ENCODE measurements at regions not wholly inside any gene's neighbourhood (a gene's known extent, or its start where the extent isn't known, plus 50 kb on each side); places are given as distances from the start of the nearest gene placed in this dataset.

- TF ChIP-seq CTCF (IDR thresholded peaks at IDR 0.05 in 2 of 3, conservative IDR thresholded peaks at IDR 0.05 in 1 of 3; ENCODE audit: borderline replicate concordance in 1 of 3, insufficient read depth in 1 of 3, low read depth in 2 of 3, low read length in 2 of 3) (no peak), ZNF274 (IDR thresholded peaks at IDR 0.05; ENCODE audit: low read depth, low read length) (no peak)
These were observed 80.9 kb upstream of the SNX2 start (continued) for GRCh38 chr5:122693963-122694362.

DNA sequence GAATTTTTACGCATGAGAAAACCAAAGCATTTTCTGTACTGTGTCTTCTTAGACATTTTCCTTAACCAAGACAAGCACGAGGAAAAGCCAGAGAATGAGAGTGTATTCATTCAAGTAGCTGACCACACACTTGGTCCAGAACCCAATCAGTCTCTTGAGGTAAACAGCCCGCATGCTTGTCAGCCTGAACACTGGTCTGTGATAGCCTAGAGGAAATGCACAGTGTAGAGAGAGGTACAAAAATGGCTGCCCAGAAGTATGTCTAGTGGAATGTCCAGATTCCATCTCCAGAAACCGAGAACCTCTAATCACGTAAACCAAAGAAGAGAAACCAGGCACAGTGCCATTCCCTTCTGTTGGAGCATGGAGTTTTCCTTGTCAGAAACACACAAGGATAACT, 80.0 kb upstream of the SNX2 start:
- Histone ChIP-seq H3K4me3 (replicated peaks in 1 of 2; ENCODE audit: low read depth in 1 of 2, low read length in 2 of 2) (no peak overlapping the region), H3K79me2 (ENCODE audit: insufficient read depth, low read length) (no peaks in the 10 kb centered on the region), H3K4me2 (ENCODE audit: low read length) (no peak overlapping the region), H2AFZ (ENCODE audit: low read depth, low read length, poor library complexity, severe bottlenecking) (no peak overlapping the region), H4K20me1 (ENCODE audit: insufficient read depth) (no peaks in the 10 kb centered on the region), H3K4me1 (ENCODE audit: control insufficient read depth in 1 of 2, insufficient read depth in 2 of 2, low read length in 2 of 2) (no peaks in the 10 kb centered on the region), H3K27ac (ENCODE audit: low read depth, low read length) (no peak overlapping the region), H3K9ac (ENCODE audit: low read length) (no peak overlapping the region), H3K36me3 (ENCODE audit: control insufficient read depth in 1 of 2, insufficient read depth in 2 of 2, low read length in 2 of 2) (no peaks in the 10 kb centered on the region), H3K9me3 (ENCODE audit: control insufficient read depth in 1 of 2, insufficient read depth in 1 of 2, low read depth in 1 of 2, low read length in 2 of 2) (no peaks in the 10 kb centered on the region), H3K27me3 (ENCODE audit: insufficient read depth, low read length) (no peaks in the 10 kb centered on the region), H3K9me2 (ENCODE audit: insufficient read depth) (no peaks in the 10 kb centered on the region)
- intact Hi-C loops (cut with micrococcal nuclease): no loop called here
- ChIA-PET POLR2A (no interaction called here), CTCF (interaction anchor here (1.4 kb wide), 1 partner anchor 9 kb away, joined by 10 read pairs; no protein-coding TSS in a partner anchor), RAD21 (ENCODE audit: low non-redundant PET in 1 of 2, low total read pairs in 2 of 2, uncharacterized antibody in 2 of 2, unreplicated experiment in 2 of 2) (no interaction called here)
- ATAC-seq: no peak
- TF ChIP-seq SRF (IDR thresholded peaks at IDR 0.05; ENCODE audit: low read depth) (no peak), JUND (IDR thresholded peaks at IDR 0.05) (no peak), ZNF274 (IDR thresholded peaks at IDR 0.05; ENCODE audit: low read depth, low read length) (no peak), TCF7L2 (IDR thresholded peaks at IDR 0.05; ENCODE audit: borderline replicate concordance, extremely low read depth, insufficient read depth, insufficient read length) (no peak), CBX3 (IDR thresholded peaks at IDR 0.05; ENCODE audit: low read depth) (no peak), REST (IDR thresholded peaks at IDR 0.05; ENCODE audit: low read depth) (no peak), FOSL1 (IDR thresholded peaks at IDR 0.05; ENCODE audit: low read depth) (no peak), EZH2phosphoT487 (IDR thresholded peaks at IDR 0.05; ENCODE audit: borderline replicate concordance) (no peak), SIN3A (IDR thresholded peaks at IDR 0.05; ENCODE audit: low read depth) (no peak), POLR2AphosphoS5 (IDR thresholded peaks at IDR 0.05; ENCODE audit: low read depth, low read length) (no peak), EZH2 (IDR thresholded peaks at IDR 0.05) (no peak), CEBPB (IDR thresholded peaks at IDR 0.05; ENCODE audit: low read depth) (no peak), MAX (IDR thresholded peaks at IDR 0.05) (no peak), EGR1 (IDR thresholded peaks at IDR 0.05; ENCODE audit: low read depth) (no peak), YY1 (IDR thresholded peaks at IDR 0.05; ENCODE audit: extremely low read depth, insufficient replicate concordance, low read depth, low read length) (no peak), RAD21 (IDR thresholded peaks at IDR 0.05; ENCODE audit: low read depth) (no peak), POLR2A (IDR thresholded peaks at IDR 0.05; ENCODE audit: borderline replicate concordance, extremely low read depth, insufficient read depth, insufficient read length) (no peak)
- TF ChIP-seq, protein P1, sequence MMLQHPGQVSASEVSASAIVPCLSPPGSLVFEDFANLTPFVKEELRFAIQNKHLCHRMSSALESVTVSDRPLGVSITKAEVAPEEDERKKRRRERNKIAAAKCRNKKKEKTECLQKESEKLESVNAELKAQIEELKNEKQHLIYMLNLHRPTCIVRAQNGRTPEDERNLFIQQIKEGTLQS (IDR thresholded peaks at IDR 0.05): no peak
- TF ChIP-seq, protein P2, sequence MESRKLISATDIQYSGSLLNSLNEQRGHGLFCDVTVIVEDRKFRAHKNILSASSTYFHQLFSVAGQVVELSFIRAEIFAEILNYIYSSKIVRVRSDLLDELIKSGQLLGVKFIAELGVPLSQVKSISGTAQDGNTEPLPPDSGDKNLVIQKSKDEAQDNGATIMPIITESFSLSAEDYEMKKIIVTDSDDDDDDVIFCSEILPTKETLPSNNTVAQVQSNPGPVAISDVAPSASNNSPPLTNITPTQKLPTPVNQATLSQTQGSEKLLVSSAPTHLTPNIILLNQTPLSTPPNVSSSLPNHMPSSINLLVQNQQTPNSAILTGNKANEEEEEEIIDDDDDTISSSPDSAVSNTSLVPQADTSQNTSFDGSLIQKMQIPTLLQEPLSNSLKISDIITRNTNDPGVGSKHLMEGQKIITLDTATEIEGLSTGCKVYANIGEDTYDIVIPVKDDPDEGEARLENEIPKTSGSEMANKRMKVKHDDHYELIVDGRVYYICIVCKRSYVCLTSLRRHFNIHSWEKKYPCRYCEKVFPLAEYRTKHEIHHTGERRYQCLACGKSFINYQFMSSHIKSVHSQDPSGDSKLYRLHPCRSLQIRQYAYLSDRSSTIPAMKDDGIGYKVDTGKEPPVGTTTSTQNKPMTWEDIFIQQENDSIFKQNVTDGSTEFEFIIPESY (IDR thresholded peaks at IDR 0.05; ENCODE audit: extremely low read depth, insufficient replicate concordance, low read length): no peak
- no TSS peak for BruUV-seq (replicated peaks)
- DNase-seq (ENCODE audit: low read depth, low spot score): no peak
